Esophagus squamous epithelium (tissue), 4 donors: ENCODE measurements at regions not wholly inside any gene's neighbourhood (a gene's known extent, or its start where the extent isn't known, plus 50 kb on each side); places are given as distances from the start of the nearest gene placed in this dataset.

Experiments used
- CTCF ChIP-seq, 6 experiments: fragments of 450-650 bp in 4 of 6; fragments of 200-600 bp in 2 of 6; sonication (generic) in 2 of 6; IDR thresholded peaks; one replicate each; pipeline ENCODE4 v1.5.1; 2016 to 2019; ENCODE audit warnings: antibody characterized with exemption in 6 of 6, mild to moderate bottlenecking in 4 of 6, moderate library complexity in 4 of 6
- POLR2A ChIP-seq, 4 donors: fragments of 450-650 bp; IDR thresholded peaks; one replicate each; pipeline ENCODE4 v1.6.1; 2017; ENCODE audit warnings: antibody characterized with exemption in 4 of 4, mild to moderate bottlenecking in 4 of 4, moderate library complexity in 3 of 4

- no peak for TF ChIP-seq POLR2A (IDR thresholded peaks at IDR 0.05)
- TF ChIP-seq CTCF (IDR thresholded peaks at IDR 0.05): no peak
Observed at GRCh38 chr3:513301-513700, 316.7 kb downstream of the CHL1 start.
